NCI-H1930 (cell line): ENCODE measurements at regions not wholly inside any gene's neighbourhood (a gene's known extent, or its start where the extent isn't known, plus 50 kb on each side); places are given as distances from the start of the nearest gene placed in this dataset.

Source experiments
- DNase-seq, 2 experiments: peaks; one replicate each; lab custom pipeline; 2025; lab: John Stamatoyannopoulos, UW

DNA sequence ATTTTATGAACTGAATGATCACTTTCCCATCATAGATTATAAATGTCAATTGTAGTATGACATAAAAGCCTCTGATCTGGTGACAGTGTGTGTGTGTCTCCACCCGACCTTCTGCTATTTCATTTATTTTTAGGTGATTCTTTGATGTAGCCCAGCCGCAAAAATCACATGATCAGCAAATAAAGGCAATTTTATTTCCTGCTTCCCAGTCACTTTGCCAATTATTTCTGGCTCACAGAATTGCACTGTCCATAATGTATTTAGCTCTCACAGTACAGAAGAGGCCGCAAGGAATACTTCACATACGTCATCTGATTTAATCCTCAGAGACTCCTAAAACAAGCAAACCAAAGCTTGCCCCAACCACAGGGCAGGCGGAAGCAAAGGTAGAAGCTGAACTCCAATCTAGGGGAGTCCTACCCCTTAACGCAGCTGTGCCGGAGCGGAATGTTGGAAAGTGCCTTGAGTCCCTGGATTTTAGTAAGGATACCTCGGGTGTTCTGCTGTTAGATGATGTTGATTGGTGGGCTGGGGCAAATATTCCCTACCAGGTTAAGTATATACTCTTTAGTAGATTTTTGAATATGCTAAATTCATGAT is 384.0 kb upstream of the IRX4 start:
- DNase-seq: no peak

DNA sequence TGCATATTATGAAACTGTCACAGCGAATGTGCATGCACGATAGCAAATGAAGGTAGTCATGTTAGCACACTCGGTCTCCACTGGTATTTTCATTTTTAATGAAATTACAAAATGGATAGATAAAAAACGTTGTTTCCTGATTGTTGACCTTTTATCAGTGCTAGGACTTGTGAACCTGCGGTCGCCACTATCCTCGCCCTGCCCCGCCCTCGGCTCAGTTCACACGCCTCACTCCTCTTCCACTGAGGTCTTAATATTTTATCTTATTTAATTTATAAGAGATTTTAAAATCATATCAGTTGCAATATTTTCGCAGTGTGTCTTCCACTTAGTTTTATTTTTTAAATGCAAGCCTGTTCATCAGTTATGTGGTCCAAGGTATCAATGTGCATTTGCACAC is 382.6 kb upstream of the IRX4 start:
- DNase-seq: no peak

DNA sequence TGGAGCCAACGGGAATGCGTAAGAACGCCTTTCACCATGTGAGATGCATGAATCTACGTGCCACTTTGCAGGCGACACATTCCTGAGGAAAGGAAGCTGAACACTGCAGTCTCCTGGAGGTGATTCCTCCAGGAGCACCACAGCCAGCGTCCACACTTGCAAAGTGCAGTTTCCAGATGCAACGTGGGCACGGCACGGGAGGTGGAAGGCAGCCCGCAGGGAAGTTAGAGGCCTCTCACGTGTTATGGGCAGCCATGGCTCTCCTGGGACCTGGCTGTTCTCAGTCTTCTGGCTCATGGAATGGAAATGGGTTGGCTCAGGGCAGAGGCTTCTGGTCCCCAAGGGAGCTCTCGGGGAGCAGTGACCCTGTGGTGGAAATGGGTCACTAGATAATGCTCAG is 381.0 kb upstream of the IRX4 start:
- DNase-seq: no peak

DNA sequence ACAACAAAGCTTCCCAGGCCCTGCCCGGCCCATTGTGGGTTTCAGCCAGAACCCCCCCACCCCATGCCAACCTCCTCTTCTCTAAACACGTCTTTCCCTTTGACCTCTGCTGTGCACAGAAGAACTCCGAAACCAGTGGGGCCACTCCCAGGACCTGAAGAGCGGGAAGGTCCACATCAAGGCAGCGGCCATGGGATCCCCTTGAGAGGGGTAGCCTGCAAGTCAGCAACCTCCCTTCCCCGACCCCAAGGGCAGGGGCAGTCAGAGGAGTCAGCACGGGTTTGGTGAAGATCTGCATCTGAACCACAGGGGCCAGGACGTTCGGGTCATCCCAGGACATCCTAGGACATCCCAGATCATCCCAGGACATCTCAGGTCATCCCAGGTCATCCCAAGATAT is 379.9 kb upstream of the IRX4 start:
- no peak for DNase-seq

DNA sequence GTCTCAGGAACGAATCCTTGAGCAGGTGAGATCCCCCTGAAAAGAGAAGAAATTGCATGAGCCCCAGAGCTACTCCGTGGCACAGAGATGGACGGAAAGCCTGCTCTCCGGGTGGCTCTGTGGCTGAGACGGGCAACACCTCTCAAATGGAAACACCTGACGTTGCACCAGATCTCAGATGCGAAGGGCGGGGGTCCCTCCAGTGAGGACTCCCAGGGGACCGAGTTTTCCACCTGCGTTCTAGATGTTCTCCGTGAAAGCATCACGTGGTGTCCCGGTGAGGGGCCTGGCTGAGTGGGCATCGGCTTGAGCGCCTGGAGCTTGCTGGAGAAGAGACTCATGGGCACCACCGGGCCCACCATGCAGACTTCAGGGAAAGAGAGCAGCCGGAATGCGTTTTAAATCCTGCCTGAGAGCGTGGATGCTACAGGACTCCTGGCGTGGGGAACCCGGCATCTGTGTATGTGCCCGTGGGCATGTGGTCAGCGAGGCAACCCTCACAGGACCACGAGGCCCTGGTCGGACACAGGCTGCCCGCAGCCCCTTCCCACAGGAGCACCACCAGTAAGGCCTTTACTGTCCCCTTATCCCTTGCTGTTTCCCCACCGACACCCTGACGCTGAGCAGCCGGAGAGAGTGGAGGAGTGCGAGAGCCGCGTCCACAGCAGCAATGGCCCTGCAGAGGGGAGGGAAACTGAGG is 378.4 kb upstream of the IRX4 start:
- DNase-seq: no peak

DNA sequence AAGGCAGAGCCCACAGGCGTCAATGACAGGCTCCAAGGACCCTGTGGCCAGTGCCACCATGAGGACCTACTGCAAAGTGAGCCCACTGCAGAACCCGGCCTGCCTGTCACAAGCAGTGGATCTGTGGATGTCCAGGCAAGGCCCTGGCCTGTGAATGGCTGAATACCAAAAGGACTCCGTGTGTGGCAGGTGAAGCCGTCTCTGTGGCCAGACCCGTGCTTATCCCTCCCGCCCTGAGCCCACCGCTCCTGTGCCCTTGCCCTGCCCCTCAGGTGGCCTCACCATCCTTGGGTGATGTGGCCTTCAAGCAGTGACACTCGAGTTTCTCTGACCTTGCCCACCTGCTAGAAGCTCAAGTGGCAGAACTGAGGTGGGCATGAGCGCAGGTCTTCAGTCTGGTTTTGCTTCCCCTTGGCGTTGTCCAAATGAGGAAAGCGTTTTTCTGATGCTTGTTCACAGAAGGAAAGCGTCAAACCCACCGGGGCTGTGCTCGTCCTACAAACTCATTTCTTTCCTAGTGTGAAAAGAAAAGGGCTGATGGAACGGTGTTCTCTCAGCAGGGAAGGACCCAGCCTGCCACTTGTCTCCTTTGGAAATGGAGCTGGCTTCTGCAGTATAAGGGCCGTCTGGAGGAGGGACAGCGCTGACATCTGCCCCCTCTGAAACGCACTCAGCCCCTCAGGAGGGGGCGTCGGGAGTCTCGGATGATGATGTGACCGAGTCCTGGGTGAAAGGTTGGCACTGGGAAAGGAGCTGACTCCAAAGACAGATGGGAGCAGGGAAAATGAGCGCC is 377.7 kb upstream of the IRX4 start:
- DNase-seq: no peak

DNA sequence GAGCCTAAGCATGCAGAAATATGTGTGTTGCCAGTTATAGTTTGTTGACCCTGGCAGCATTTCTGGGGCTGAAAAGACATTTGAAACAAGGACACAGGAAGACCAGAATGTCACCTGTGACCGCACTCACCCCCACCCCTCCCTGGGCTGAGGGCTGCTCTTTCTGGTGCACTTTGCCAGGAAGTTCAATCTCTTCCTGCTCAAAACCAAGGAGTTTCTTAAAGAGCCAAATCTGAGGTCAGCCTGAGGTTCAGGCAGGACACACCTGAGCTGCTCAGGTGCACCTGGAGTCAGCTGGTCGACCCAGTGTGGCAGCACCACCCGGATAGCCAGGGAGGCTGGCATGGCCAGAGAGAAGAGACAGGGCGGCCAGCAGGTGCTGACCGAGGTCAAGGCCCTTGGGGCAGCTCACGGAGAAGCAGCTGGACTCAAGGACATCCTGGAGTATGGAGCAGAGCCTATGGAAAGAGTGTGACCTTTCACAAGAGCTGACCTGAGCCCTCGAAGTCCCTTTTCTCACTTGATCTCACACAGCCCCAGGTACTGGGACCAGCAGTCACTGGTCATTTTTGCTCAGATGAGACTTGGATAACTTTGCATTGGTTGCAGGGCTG is 376.9 kb upstream of the IRX4 start:
- no peak for DNase-seq

DNA sequence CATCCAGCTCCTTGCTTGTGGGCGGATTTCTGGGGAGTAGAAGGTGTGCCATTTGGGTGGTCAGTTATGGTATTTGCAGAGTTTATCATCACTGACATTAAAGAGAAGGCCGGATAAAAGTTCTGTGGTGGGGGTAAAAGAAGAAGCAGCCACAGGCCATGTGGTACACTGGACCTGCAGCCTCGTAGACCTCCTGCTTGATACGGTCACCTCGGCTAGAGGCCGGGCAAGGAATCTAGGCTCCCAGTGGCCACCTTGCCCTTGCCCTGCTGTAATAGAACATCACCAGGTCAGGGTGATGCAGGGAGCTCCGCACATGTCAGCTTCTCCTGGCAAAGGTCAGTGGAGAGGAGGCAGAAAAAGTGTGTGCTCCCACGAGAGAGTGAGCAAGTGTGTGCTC is 376.1 kb upstream of the IRX4 start:
- DNase-seq: no peak

DNA sequence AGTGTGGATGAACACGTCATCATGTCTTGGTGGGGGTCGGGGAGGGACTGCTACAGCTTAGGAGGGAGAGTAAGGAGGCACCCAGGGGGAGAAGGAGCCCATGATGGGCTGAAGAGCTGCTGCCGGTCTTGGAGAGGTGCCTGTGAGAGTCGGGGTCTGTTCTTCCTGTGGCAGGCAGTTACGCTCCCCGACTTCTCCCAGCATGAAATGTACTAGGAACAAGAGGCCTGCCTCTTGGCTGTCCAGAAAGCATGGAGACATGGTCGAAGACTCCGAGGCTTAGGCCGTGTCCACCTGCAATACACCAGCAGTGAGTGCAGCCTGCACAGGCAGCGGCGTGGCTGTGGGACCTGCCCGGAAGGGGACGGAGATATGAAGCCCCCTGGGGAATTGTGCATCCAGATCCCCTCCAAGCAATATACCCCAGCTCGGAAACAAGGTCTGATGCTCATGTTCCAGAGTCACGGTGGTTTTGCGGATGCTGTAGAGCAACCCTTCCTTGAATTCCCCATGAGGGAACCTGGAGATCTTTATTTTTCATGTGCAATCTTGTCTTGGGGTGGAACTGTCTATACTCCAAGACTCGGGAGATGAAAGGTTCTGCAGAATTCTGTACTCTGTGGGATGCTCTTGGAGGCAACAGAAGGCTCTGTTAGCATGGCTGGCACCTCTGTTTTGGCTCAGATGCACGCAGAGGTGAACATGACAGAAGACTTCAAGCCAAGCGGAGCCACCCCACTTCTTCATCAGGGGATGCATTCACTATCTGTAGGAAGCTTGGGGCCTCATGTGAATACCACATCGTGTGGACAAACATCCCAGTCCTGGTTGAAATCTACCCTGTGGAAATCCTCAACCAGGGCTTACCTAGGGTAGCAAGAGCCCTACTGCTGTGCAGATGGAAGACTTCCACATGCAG is 374.9 kb upstream of the IRX4 start:
- DNase-seq: no peak

DNA sequence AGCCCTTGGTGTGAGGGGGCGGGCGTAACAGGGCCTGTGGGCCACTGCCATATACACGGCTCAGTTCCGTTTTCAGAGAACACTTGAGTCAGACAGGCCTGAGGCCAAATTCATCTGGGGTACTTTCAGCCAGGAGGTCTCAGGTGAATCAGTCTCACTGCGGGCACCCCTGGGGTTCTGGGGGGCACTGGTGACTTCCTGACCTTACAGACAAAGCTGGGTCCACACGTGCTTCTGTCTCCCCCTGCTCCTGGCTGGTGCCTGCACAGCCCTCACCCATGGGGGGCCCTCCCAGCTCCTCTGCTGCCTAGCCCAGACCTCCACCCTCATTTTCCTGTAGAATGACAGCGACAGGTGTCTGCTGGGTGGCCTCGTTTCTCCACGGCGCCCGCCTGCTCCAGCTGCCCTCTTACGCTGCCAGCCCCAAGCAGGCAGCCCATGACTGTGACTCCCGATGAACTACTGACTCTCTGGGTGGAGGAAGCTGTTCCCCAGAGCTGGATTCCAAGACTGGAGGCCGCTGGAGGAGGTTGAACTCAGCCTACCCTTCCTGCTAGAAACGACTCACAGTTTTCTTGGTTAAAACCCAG is 374.1 kb upstream of the IRX4 start:
- no peak for DNase-seq

DNA sequence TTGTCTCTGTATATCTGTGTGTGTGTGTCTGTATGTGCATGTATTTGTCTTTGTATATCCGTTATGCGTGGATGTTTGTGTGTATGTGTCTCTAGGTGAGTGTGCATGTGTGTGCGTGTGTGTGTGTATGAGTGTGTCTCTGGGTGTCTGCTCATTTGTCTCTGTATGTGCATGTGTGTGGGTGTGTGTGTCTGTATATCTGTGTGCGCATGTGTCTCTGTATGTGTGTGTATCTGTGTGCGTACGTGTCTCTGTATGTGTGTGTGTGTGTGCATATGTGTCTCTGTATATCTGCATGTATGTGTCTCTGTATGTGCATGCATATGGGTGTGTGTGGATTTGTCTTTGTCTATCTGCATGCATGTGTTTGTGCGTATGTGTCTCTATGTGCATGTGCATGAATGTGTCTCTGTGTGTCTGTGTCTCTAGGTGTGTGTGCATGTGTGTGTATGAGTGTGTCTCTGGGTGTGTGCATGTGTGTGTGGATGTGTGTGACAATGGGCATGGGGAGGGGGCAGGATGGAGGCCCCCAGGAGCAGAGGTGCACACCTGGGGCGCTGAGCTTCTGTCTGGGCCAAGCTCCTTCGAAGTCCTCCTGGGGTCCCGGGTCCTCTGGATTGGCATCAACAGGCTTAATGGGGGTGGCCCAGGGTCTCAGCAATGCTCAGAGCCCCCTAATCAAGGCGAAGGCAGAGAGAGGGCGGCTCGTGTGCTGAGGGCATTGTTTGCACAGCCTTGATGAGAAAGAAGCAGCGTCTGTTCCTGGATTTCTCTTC is 373.4 kb upstream of the IRX4 start:
- DNase-seq: no peak

DNA sequence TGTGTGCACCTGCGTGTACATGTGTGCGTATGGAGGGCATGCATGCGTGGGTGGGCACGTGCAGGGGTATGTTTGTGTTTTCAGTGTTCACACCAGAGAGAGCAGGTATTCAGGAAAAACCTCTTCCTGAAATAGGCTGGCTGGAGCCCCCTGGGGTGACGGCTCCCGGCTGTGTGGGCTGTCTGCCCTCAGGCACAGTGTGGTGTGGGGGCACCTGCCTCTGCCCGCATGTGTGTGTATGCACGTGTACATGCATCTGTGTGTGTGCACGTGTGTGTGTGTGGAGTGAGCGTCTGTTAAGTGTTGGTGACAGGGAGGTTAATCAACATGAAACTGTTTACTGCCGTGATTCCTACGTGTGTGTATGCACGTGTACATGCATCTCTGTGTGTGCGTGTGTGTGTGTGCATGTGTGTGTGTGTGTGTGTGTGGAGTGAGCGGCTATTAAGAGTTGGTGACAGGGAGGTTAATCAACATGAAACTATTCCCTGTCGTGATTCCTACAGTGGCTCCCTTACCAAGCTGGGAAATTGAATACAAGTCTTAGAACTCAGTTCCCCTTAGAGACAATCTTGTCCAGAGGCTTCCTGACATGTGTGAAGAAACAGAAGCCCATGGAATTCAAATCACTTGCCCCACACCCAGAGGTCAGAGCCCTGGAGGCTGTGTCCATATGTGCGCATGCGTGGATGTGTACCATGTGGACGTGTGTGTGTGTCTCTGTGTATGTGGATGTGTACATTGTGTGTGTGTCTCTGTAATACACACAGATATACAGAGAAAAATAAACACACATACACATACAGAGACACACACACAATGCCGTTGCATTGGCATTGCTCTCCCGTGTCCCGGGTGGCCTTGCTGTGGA is 372.4 kb upstream of the IRX4 start:
- no peak for DNase-seq

DNA sequence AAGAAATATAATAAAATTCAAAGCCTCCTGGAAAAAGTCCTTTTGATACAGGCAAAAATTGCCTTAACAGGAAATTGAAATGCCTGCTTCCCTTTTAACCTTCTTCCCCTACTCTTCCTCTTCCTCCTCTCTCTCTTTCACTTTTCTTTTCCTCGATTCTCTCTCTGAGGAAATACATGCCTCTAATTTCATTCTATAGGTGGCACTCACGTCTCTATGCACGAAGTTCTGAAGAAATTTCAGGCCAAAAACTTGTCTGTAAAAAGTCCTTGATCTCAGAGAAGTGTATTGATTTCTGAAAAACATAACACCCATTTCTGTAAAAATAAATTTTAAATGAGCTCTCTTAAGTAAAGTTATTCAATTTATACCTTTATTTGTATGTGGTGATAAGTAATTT is 371.7 kb upstream of the IRX4 start:
- DNase-seq: no peak

DNA sequence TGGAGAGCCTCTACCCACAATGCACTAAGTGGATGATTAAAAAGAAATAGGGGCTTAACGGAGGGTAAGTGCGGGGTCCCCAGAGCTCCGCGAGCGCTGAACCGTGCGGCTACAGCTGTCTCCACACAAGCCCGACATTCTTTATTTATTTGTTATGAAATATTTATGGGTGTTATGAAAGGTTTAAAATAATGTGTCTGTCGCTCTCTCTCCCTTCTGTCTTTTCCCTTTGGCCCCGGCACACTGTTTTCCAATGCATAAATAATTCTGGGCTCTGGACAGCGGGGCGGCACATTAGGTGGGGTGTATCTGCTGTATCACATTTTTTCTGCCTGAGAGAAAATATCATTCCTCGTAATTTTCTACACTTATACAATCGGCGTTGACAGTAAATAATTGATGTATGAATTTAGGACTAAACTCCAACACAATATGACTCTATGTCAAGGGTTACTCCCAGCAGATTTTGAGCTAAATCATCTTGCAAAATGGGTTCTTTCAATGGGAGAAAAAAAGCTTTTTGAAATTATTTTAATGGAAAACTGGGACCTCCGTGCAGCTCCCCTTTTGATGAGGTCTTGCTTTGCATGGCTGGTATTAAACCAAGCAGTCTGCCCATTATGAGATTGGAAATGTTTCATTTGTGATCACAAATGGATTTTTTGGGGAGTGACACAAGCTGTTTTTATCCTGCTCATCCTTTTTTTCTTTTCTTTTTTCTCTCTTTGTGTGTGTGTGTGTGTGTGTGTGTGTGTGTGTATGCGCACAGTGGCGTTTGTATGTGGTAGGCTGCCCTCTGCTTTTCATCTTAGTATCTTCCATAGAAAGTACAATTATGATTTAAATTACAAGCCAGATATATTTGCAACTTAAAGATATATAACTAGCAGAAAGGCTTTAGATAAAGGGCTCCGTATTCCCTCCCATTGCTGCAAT is 370.6 kb upstream of the IRX4 start:
- DNase-seq: no peak

DNA sequence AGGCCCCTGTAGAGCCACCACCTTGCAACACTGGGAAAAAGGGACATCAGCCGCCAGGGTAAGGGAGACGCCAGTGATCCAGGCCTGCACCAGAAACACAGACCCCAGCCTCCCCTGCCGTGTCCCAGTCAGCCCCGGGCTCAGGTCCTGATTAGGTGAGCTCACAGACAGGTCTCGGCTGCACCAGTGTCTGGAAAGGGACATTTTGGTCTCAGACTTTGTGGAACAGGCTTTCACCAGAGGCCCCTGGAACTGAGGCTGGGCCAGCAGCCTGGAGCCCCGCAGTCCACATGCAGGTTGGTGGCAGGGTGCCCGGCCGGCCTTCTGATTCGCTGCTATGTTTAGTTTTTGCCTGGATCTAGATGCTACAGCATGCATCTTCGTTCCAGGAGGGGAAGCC is 369.0 kb upstream of the IRX4 start:
- no peak for DNase-seq

DNA sequence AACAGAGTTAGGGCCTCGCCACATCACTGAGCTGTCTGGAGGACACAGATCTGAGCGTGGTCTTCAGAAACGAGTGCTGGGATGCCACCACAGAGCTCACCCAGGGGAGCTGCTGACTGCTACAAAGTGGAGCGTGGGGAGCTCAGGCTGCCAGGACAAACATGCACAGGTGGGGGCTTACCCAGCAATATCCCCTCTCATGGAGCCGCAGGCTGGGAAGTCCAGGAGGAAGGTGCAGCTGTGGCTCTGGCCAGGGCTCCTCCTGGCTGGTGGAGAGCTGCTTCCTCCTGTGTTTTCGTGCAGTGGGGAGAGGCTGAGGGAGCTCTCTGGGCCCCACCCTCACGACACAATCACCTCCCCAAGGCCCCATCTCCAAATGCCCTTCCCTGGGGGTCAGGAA is 368.6 kb upstream of the IRX4 start:
- DNase-seq: no peak

DNA sequence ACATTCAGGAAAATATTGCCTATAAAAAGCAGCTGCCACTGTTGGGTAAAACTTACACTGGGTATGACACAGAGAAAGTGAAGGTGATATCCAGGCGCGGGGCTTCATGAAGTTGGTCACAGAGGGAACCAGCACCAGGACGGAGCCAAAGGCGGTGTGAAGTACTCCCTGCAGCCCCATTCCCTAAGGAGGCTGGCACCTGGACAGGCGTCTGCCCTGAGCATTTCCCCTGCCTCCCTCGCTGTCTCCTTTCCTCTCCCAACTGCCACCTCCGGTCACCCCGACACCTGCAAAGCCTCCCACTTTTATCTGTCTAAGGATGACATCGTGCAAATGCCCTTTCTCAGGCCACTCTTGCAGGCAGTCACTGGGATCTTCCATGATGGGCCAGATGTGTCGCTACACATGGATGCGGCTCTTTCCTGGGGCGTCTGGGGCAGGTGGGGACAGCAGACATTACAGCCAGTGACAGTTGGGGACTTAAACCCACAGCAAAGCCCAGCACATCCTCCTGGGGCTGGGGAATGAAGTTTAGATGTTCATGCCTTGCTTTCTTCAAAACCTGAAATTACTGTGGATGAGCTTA is 367.7 kb upstream of the IRX4 start:
- no peak for DNase-seq

DNA sequence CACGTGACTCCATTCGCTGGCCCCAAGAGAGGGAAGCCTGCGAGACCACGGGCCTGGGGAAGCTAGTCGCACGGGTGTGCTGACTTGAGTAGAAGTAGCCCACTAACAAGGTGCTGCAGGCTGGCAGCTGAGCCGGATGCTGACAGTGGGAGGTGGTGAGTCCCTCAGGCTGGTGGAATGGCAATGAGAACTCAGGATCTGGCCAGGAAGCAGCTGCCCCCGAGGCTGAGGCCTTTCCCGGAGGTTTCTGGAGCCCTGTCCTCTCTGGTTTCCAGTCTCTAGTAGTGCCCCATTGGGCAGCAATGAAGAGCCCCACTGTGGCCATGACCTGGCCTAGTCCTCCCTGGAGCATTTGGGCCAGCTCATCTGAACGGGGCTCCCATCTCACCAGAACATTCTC is 366.7 kb upstream of the IRX4 start:
- no peak for DNase-seq
